ENCODE measurements at regions not wholly inside any gene's neighbourhood (a gene's known extent, or its start where the extent isn't known, plus 50 kb on each side); places are given as distances from the start of the nearest gene placed in this dataset.
A peak's percentile ranks its signal among the peaks of the same experiment; 100 is the strongest.

DNA sequence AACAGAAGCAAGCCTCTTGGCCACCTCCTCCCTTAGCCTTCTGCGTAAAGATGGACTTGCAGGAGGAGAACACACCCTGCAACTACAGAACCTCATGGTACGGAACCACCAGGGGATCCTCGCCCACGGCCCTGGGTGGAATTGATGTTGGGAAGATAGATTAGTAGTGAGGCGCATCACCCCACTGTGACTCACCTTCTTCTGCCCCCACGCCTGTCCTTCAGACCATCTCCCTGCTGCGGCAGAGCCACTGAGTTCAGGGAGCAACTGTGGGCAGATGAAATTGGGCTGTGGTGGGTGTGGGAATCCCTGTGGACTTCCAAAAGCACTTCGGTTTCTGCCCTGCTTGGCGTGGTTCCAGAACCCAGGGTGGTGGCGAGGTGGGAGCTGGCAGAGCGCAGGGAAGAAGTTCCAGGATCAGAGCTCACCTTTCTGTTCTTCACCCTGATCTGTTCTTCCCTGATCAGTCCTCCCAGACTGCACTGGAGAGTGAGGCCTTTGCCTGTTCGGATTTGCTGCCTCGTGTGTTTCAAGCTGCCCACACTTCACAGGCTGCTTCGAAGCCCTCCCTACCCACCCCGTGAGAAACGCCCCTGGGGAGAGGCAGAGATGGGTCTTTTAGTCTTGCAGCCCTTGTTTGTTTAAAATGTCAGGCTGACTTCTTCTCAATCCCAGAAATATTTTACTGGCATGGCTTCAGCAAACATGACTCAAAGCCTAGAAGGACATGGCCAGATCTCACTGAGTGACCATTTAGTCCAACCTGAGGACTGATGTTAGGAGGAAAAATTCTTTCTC is 92.8 kb upstream of the MLN start:
- no peaks in the 10 kb centered on the region for H3K27me3 ChIP-seq (ENCODE audit: control insufficient read depth, insufficient read depth, low read length)
- intact Hi-C loops (cut with DNase I): no loop called here
- no peak for TF ChIP-seq CTCF (IDR thresholded peaks at IDR 0.05; ENCODE audit: borderline replicate concordance, extremely low read depth, insufficient read depth)
- no peaks in the 10 kb centered on the region for H3K9me3 ChIP-seq (ENCODE audit: control insufficient read depth in 2 of 3, insufficient read depth in 1 of 3, low read length in 3 of 3)
- H3K9ac ChIP-seq (ENCODE audit: low read length in 3 of 3): no peak overlapping the region
- H3K36me3 ChIP-seq (ENCODE audit: control insufficient read depth in 2 of 3, insufficient read depth in 3 of 3, low read length in 3 of 3): no peaks in the 10 kb centered on the region
- H3K4me3 ChIP-seq (ENCODE audit: low read length in 3 of 3): no peak overlapping the region
- no peak overlapping the region for H3K27ac ChIP-seq (ENCODE audit: low read depth in 2 of 2, low read length in 2 of 2)
- peaks cover 0 to 11% (median 7%) of the 10 kb centered on the region in 3 donors for H3K4me1 ChIP-seq (ENCODE audit: control insufficient read depth in 2 of 3, insufficient read depth in 2 of 3, low read depth in 1 of 3, low read length in 3 of 3)
- DNase-seq (peak in 1 of 5 donors; percentile 50), FAIRE-seq (no peak)

DNA sequence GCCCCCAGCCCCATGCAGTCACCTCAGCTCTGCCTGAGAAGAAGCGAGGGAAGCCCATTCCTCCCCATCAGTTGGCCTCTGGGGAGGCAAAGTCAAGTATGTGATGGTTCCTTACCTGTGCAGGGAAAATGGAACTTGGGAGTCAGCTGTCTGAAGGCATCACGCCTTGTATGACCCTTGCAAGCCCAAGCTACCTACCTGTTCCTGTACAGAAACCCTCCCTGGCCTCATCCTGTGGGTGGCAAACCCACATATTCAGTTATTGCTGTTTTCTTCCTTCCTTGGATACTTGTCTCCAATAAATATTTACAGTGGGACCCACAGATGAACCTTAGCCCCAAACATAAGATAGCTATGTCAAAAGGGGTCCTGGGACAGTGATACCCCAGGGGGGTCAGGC is 92.2 kb upstream of the MLN start:
- Histone ChIP-seq H3K27me3 (ENCODE audit: control insufficient read depth, insufficient read depth, low read length) (no peaks in the 10 kb centered on the region), H3K9me3 (ENCODE audit: control insufficient read depth in 2 of 3, insufficient read depth in 1 of 3, low read length in 3 of 3) (no peaks in the 10 kb centered on the region), H3K4me3 (ENCODE audit: low read length in 3 of 3) (no peak overlapping the region), H3K36me3 (ENCODE audit: control insufficient read depth in 2 of 3, insufficient read depth in 3 of 3, low read length in 3 of 3) (no peaks in the 10 kb centered on the region), H3K9ac (ENCODE audit: low read length in 3 of 3) (no peak overlapping the region), H3K27ac (ENCODE audit: low read depth in 2 of 2, low read length in 2 of 2) (no peak overlapping the region), H3K4me1 (ENCODE audit: control insufficient read depth in 2 of 3, insufficient read depth in 2 of 3, low read depth in 1 of 3, low read length in 3 of 3) (peaks cover 0 to 11% (median 7%) of the 10 kb centered on the region in 3 donors)
- no peak for TF ChIP-seq CTCF (IDR thresholded peaks at IDR 0.05; ENCODE audit: borderline replicate concordance, extremely low read depth, insufficient read depth)
- intact Hi-C loops (cut with DNase I): no loop called here
- FAIRE-seq (no peak), DNase-seq (peak in 1 of 5 donors; percentile 33)

DNA sequence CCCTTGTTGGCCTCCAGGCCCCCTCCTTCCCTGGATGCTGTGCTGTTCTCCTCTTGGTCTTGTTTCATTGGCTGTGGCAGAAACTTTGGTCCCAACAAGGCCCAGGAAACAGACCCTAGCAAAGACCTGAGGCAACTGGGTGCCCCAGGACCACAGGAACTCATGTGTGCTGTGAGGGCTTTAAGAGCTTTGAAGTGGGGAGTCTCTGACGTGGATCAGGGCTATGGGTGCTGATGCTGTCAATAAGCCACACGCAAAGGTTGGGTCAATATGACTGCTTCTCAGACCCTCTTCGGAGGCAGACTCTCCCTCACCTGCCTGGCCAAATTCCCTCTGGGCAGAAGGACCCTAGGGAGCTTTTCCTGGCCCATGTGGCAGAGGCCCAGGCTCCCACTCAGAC is 91.5 kb upstream of the MLN start:
- FAIRE-seq (no peak), DNase-seq (peak in 1 of 5 donors; percentile 21)
- no peak overlapping the region for H3K27ac ChIP-seq (ENCODE audit: low read depth in 2 of 2, low read length in 2 of 2)
- no peak overlapping the region for H3K4me3 ChIP-seq (ENCODE audit: low read length in 3 of 3)
- no peaks in the 10 kb centered on the region for H3K9me3 ChIP-seq (ENCODE audit: control insufficient read depth in 2 of 3, insufficient read depth in 1 of 3, low read length in 3 of 3)
- no peak overlapping the region for H3K9ac ChIP-seq (ENCODE audit: low read length in 3 of 3)
- no peak for TF ChIP-seq CTCF (IDR thresholded peaks at IDR 0.05; ENCODE audit: borderline replicate concordance, extremely low read depth, insufficient read depth)
- no peaks in the 10 kb centered on the region for H3K36me3 ChIP-seq (ENCODE audit: control insufficient read depth in 2 of 3, insufficient read depth in 3 of 3, low read length in 3 of 3)
- H3K27me3 ChIP-seq (ENCODE audit: control insufficient read depth, insufficient read depth, low read length): no peaks in the 10 kb centered on the region
- intact Hi-C loops (cut with DNase I): no loop called here
- peaks cover 0 to 11% (median 7%) of the 10 kb centered on the region in 3 donors for H3K4me1 ChIP-seq (ENCODE audit: control insufficient read depth in 2 of 3, insufficient read depth in 2 of 3, low read depth in 1 of 3, low read length in 3 of 3)

Data from kidney (tissue), 13 donors.